ENCODE measurements at regions not wholly inside any gene's neighbourhood (a gene's known extent, or its start where the extent isn't known, plus 50 kb on each side); places are given as distances from the start of the nearest gene placed in this dataset.

GRCh38 chr14:82146846-82147245 is 613.2 kb upstream of the SEL1L start:
- no peak overlapping the region for H3K27ac ChIP-seq (ENCODE audit: low read length)
- no peaks in the 10 kb centered on the region for H3K36me3 ChIP-seq (ENCODE audit: control insufficient read depth, insufficient read depth, low read length)
- no peaks in the 10 kb centered on the region for H3K4me1 ChIP-seq (ENCODE audit: control insufficient read depth, insufficient read depth, low read length)
- H3K27me3 ChIP-seq (ENCODE audit: control insufficient read depth, insufficient read depth, low read length) = no peaks in the 10 kb centered on the region
- no peak overlapping the region for H3K4me3 ChIP-seq (ENCODE audit: low read length)
- H3K9me3 ChIP-seq (ENCODE audit: control insufficient read depth, low read depth, low read length) = no peaks in the 10 kb centered on the region
- no peak for DNase-seq

DNA sequence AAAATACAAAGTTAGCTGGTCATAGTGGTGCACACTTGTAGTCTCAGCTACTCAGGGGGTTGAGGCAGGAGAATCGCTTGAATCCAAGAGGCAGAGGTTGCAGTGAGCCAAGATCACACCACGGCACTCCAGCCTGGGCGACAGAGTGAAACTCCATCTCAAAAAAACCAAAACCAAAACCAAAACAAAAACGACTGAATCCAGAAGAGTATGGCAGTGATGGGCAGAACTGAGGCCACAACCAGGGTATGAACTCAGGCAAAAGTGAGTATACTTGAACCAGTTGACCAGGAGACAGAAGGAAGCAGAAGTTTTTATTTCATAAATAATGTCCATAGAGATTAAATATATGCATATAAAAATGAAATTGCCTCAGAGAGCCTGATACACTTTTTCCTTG is 620.0 kb upstream of the SEL1L start:
- Histone ChIP-seq H3K27me3 (ENCODE audit: control insufficient read depth, insufficient read depth, low read length) (no peaks in the 10 kb centered on the region), H3K9me3 (ENCODE audit: control insufficient read depth, low read depth, low read length) (no peaks in the 10 kb centered on the region), H3K4me3 (ENCODE audit: low read length) (no peak overlapping the region), H3K36me3 (ENCODE audit: control insufficient read depth, insufficient read depth, low read length) (no peaks in the 10 kb centered on the region), H3K4me1 (ENCODE audit: control insufficient read depth, insufficient read depth, low read length) (no peaks in the 10 kb centered on the region), H3K27ac (ENCODE audit: low read length) (no peak overlapping the region)
- WGBS (ENCODE audit: insufficient coverage, low lambda C conversion rate) = no CpG with 5 or more reads among the region's 4 CpGs
- no peak for DNase-seq

DNA sequence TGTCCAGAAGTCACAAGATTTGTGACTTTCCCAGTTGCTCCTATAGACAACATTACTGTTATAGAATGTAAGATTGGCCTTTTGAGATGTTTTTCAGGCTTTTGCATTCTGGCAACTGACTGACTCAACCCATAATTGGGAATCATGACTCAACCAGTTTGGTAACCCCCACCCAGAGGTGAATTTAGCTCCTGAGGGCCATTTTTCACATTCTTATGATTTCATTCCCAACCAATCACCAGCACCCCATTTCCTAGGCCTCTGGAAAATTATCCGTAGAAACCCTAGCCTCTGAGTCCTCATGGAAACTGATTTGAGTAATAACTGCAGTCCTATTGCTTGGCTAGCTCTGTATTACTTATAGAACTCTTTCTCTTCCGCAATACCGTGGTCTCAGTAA is 626.0 kb upstream of the SEL1L start:
- Histone ChIP-seq H3K36me3 (ENCODE audit: control insufficient read depth, insufficient read depth, low read length) (no peaks in the 10 kb centered on the region), H3K27me3 (ENCODE audit: control insufficient read depth, insufficient read depth, low read length) (no peaks in the 10 kb centered on the region), H3K9me3 (ENCODE audit: control insufficient read depth, low read depth, low read length) (no peaks in the 10 kb centered on the region), H3K27ac (ENCODE audit: low read length) (no peak overlapping the region), H3K4me1 (ENCODE audit: control insufficient read depth, insufficient read depth, low read length) (no peaks in the 10 kb centered on the region), H3K4me3 (ENCODE audit: low read length) (no peak overlapping the region)
- WGBS (ENCODE audit: insufficient coverage, low lambda C conversion rate) = 100% methylated on average over 2 of the region's 3 CpGs
- DNase-seq = no peak

GRCh38 chr14:82180139-82180538 is 646.5 kb upstream of the SEL1L start:
- Histone ChIP-seq H3K9me3 (ENCODE audit: control insufficient read depth, low read depth, low read length) (no peaks in the 10 kb centered on the region), H3K36me3 (ENCODE audit: control insufficient read depth, insufficient read depth, low read length) (no peaks in the 10 kb centered on the region)

DNA sequence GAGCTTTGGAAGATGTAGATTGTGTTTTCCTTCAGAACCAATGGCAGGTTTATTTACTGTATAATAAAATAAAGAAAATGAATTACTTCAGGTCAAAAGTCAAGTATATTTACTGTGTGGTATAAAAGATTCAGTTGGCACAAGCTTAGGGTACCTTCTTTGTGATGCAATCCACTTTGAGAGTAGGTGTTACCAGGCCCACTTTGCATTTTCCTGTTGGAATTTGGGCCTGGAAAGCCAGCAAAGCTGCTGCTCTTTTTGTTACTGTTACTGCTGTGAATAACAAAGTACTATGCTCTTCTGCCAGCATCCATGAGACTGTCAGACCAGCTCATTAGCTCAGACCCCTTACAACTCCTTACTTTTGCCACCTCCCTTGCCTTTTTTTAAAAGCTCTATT is 649.0 kb upstream of the SEL1L start:
- Histone ChIP-seq H3K4me3 (ENCODE audit: low read length) (no peak overlapping the region), H3K36me3 (ENCODE audit: control insufficient read depth, insufficient read depth, low read length) (no peaks in the 10 kb centered on the region), H3K9me3 (ENCODE audit: control insufficient read depth, low read depth, low read length) (no peaks in the 10 kb centered on the region), H3K27ac (ENCODE audit: low read length) (no peak overlapping the region), H3K4me1 (ENCODE audit: control insufficient read depth, insufficient read depth, low read length) (no peaks in the 10 kb centered on the region), H3K27me3 (ENCODE audit: control insufficient read depth, insufficient read depth, low read length) (no peaks in the 10 kb centered on the region)
- no peak for DNase-seq

More at GRCh38 chr14:82180139-82180538, 646.5 kb upstream of the SEL1L start:
- Histone ChIP-seq H3K4me3 (ENCODE audit: low read length) (no peak overlapping the region), H3K27ac (ENCODE audit: low read length) (no peak overlapping the region), H3K27me3 (ENCODE audit: control insufficient read depth, insufficient read depth, low read length) (no peaks in the 10 kb centered on the region), H3K4me1 (ENCODE audit: control insufficient read depth, insufficient read depth, low read length) (no peaks in the 10 kb centered on the region)
- WGBS (ENCODE audit: insufficient coverage, low lambda C conversion rate) = 70% methylated on average over 2 of the region's 2 CpGs
- no peak for DNase-seq

DNA sequence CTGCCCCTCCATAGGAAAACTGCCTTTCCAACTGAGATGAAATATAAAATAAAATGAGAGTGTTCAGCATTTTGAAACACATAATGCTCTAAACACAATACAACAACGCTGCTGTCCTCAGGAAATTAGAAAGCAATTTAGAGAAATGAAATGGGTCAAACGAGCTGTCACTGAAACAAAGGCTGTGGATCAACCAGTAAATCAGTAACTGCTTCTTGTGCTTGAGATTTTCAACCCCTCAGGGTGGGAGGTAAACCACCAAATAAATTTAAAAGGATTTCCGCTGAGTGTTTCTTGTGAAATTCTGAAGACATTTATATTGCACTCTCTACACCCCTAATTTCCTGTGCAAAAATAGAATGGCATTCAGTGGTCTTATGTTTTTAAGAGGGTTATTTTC is 657.1 kb upstream of the SEL1L start:
- Histone ChIP-seq H3K4me3 (ENCODE audit: low read length) (no peak overlapping the region), H3K4me1 (ENCODE audit: control insufficient read depth, insufficient read depth, low read length) (no peaks in the 10 kb centered on the region), H3K9me3 (ENCODE audit: control insufficient read depth, low read depth, low read length) (peaks cover 3% of the 10 kb centered on the region), H3K27me3 (ENCODE audit: control insufficient read depth, insufficient read depth, low read length) (no peaks in the 10 kb centered on the region), H3K36me3 (ENCODE audit: control insufficient read depth, insufficient read depth, low read length) (no peaks in the 10 kb centered on the region), H3K27ac (ENCODE audit: low read length) (no peak overlapping the region)
- WGBS (ENCODE audit: insufficient coverage, low lambda C conversion rate) = 67% methylated on average over 2 of the region's 3 CpGs
- DNase-seq = no peak

DNA sequence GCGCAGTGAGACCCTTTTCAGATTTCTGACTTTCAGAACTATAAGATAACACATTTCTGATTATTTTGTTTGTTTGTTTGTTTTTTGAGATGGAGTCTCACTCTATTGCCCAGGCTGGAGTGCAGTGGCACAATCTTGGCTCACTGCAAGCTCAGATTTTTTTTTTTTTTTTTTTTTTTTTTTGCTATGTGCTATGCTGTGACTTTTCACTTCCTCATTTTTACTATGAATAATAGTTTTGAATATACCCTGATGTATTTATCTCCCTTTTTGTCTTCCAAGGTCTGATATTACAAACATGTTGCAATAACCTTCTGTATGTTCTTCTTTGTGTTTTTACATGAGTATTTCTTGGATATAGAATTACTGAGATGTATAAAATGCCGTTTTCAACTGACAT is 658.7 kb upstream of the SEL1L start:
- Histone ChIP-seq H3K27ac (ENCODE audit: low read length) (no peak overlapping the region), H3K4me3 (ENCODE audit: low read length) (no peak overlapping the region), H3K4me1 (ENCODE audit: control insufficient read depth, insufficient read depth, low read length) (no peaks in the 10 kb centered on the region), H3K9me3 (ENCODE audit: control insufficient read depth, low read depth, low read length) (peaks cover 3% of the 10 kb centered on the region), H3K27me3 (ENCODE audit: control insufficient read depth, insufficient read depth, low read length) (no peaks in the 10 kb centered on the region), H3K36me3 (ENCODE audit: control insufficient read depth, insufficient read depth, low read length) (no peaks in the 10 kb centered on the region)
- DNase-seq = no peak
- WGBS (ENCODE audit: insufficient coverage, low lambda C conversion rate) = 72% methylated on average over 2 of the region's 2 CpGs

GRCh38 chr14:82223276-82223675 is 689.6 kb upstream of the SEL1L start:
- Histone ChIP-seq H3K9me3 (ENCODE audit: control insufficient read depth, low read depth, low read length) (no peaks in the 10 kb centered on the region), H3K27me3 (ENCODE audit: control insufficient read depth, insufficient read depth, low read length) (no peaks in the 10 kb centered on the region), H3K27ac (ENCODE audit: low read length) (no peak overlapping the region), H3K4me1 (ENCODE audit: control insufficient read depth, insufficient read depth, low read length) (no peaks in the 10 kb centered on the region), H3K4me3 (ENCODE audit: low read length) (no peak overlapping the region), H3K36me3 (ENCODE audit: control insufficient read depth, insufficient read depth, low read length) (no peaks in the 10 kb centered on the region)
- DNase-seq = no peak
- no CpG with 5 or more reads among the region's 2 CpGs for WGBS (ENCODE audit: insufficient coverage, low lambda C conversion rate)

DNA sequence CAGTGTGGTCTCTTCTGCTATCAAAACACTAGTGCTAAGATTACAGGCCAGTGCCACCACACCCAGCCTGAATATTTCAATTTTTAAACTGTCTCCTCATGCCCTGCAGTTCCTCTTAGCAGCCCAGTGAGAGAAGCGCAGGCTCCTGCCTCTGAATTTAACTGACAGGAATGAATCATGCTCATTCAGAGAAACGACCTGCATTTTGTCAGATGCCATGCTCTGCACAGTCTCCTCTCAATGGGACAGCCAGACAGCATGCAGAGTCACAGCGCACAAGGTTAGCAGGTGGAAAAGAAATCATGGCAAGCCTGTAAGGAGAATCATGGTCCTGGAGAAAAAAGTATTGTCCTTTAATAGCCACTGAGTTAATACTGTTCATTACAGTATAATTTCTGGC is 691.0 kb upstream of the SEL1L start:
- Histone ChIP-seq H3K27ac (ENCODE audit: low read length) (no peak overlapping the region), H3K36me3 (ENCODE audit: control insufficient read depth, insufficient read depth, low read length) (no peaks in the 10 kb centered on the region), H3K4me1 (ENCODE audit: control insufficient read depth, insufficient read depth, low read length) (no peaks in the 10 kb centered on the region), H3K27me3 (ENCODE audit: control insufficient read depth, insufficient read depth, low read length) (no peaks in the 10 kb centered on the region), H3K9me3 (ENCODE audit: control insufficient read depth, low read depth, low read length) (no peaks in the 10 kb centered on the region), H3K4me3 (ENCODE audit: low read length) (no peak overlapping the region)
- no peak for DNase-seq
- 40% methylated on average over 1 of the region's 3 CpGs for WGBS (ENCODE audit: insufficient coverage, low lambda C conversion rate)

DNA sequence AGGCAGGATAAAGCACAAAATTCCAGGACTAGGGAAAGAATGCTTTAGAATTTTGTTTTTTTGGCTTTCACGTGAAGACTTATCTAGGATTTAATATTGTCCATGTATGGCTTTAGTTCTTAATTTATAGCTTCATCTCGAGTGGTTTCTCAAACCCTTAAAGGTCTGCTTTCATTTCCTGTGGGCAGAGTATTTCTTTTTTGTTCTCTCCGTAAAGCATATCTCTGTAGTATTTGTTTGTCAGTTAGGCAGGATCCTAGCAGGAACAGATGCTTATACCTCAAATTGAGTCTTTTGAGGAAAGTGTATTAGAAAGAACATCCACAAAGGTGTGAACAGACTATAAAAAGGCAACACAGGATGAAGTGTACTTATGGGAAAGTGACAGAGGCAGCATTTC is 697.1 kb upstream of the SEL1L start:
- Histone ChIP-seq H3K27ac (ENCODE audit: low read length) (no peak overlapping the region), H3K9me3 (ENCODE audit: control insufficient read depth, low read depth, low read length) (no peaks in the 10 kb centered on the region), H3K4me3 (ENCODE audit: low read length) (no peak overlapping the region), H3K36me3 (ENCODE audit: control insufficient read depth, insufficient read depth, low read length) (no peaks in the 10 kb centered on the region), H3K4me1 (ENCODE audit: control insufficient read depth, insufficient read depth, low read length) (no peaks in the 10 kb centered on the region), H3K27me3 (ENCODE audit: control insufficient read depth, insufficient read depth, low read length) (no peaks in the 10 kb centered on the region)
- 52% methylated on average over 2 of the region's 3 CpGs for WGBS (ENCODE audit: insufficient coverage, low lambda C conversion rate)
- DNase-seq = no peak

- Histone ChIP-seq H3K9me3 (ENCODE audit: control insufficient read depth, low read depth, low read length) (no peaks in the 10 kb centered on the region), H3K27ac (ENCODE audit: low read length) (no peak overlapping the region), H3K27me3 (ENCODE audit: control insufficient read depth, insufficient read depth, low read length) (no peaks in the 10 kb centered on the region), H3K4me3 (ENCODE audit: low read length) (no peak overlapping the region), H3K36me3 (ENCODE audit: control insufficient read depth, insufficient read depth, low read length) (no peaks in the 10 kb centered on the region), H3K4me1 (ENCODE audit: control insufficient read depth, insufficient read depth, low read length) (no peaks in the 10 kb centered on the region)
- WGBS (ENCODE audit: insufficient coverage, low lambda C conversion rate) = 80% methylated on average over 2 of the region's 2 CpGs
- no peak for DNase-seq
These were observed 705.0 kb upstream of the SEL1L start for GRCh38 chr14:82238649-82239048.
